PC-3 (cell line): ENCODE measurements at regions not wholly inside any gene's neighbourhood (a gene's known extent, or its start where the extent isn't known, plus 50 kb on each side); places are given as distances from the start of the nearest gene placed in this dataset.

ENCODE experiments used
- CTCF ChIP-seq: fragments of 300-600 bp; sonication (generic); conservative IDR thresholded peaks from 2 replicates; pipeline ENCODE4 v1.5.1; 2017; ENCODE audit warnings: antibody characterized with exemption, low read depth, mild to moderate bottlenecking, low read length
- EZH2 ChIP-seq: fragments of 300-600 bp; sonication (generic); IDR thresholded peaks from one replicate; pipeline ENCODE4 v1.6.1; 2017; ENCODE audit warnings: antibody characterized with exemption, mild to moderate bottlenecking, low read length; ENCODE audit not compliant: unreplicated experiment

DNA sequence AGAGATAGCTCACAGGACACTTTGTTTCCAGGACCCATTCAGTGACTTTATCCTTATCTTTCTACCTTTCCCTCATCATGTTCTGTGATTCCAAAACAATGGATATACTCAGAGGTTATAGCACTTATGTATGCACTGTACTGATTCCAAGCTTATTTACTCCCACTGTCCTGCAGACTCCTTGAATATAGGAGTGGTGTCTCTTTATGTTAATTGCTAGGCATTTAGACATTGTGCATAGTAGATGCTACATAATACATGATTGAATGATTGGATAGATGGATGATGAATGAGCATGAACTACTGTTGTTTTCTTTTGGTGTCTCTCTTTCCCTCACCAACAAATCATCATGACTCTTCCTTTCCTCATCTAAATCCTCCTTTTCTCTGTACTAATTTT, 279.1 kb upstream of the RAG2 start:
- TF ChIP-seq CTCF = no peak
- TF ChIP-seq EZH2 = no peak
